ENCODE measurements at regions not wholly inside any gene's neighbourhood (a gene's known extent, or its start where the extent isn't known, plus 50 kb on each side); places are given as distances from the start of the nearest gene placed in this dataset.

- ATAC-seq (ENCODE audit: low read depth) (no peak), DNase-seq (no peak)
- no CpG with 5 or more reads among the region's 2 CpGs for WGBS (ENCODE audit: insufficient coverage)
- Mint-ChIP-seq H3K27me3 (no peaks in the 10 kb centered on the region), H3K4me1 (no peaks in the 10 kb centered on the region), H3K9me3 (ENCODE audit: insufficient read depth) (no peaks in the 10 kb centered on the region), H3K27ac (no peak overlapping the region), H3K4me3 (no peak overlapping the region)
- TF ChIP-seq CTCF (IDR thresholded peaks at IDR 0.05) = no peak
- TF ChIP-seq EZH2 (IDR thresholded peaks at IDR 0.05; ENCODE audit: borderline replicate concordance, insufficient read depth, low read depth, low read length, poor library complexity, severe bottlenecking) = no peak
- Histone ChIP-seq H3K36me3 (replicated peaks in 1 of 2; ENCODE audit: control extremely low read depth in 1 of 2, control insufficient read depth in 1 of 2, extremely low read depth in 1 of 2, insufficient read depth in 2 of 2, low read length in 1 of 2) (no peaks in the 10 kb centered on the region), H3K4me3 (ENCODE audit: control extremely low read depth in 1 of 5, extremely low read depth in 1 of 5, insufficient read depth in 1 of 5, low read depth in 2 of 5, low read length in 4 of 5) (no peak overlapping the region), H3K27me3 (replicated peaks in 1 of 4; ENCODE audit: control extremely low read depth in 1 of 4, control insufficient read depth in 3 of 4, insufficient read depth in 4 of 4, low read length in 3 of 4) (no peaks in the 10 kb centered on the region), H3K27ac (ENCODE audit: low read length in 2 of 2) (no peak overlapping the region), H4K20me1 (ENCODE audit: control insufficient read depth, insufficient read depth, low read length, poor library complexity, severe bottlenecking) (no peaks in the 10 kb centered on the region), H3K79me2 (ENCODE audit: control insufficient read depth, insufficient read depth, low read length) (no peaks in the 10 kb centered on the region), H3K9me3 (ENCODE audit: control extremely low read depth in 1 of 3, control insufficient read depth in 2 of 3, insufficient read depth in 1 of 3, low read length in 2 of 3) (no peaks in the 10 kb centered on the region), H3K4me1 (ENCODE audit: control insufficient read depth in 2 of 2, insufficient read depth in 2 of 2, low read length in 2 of 2) (no peaks in the 10 kb centered on the region), H3K9ac (ENCODE audit: low read length) (no peak overlapping the region), H3K4me2 (replicated peaks; ENCODE audit: low read depth, low read length, poor library complexity, severe bottlenecking) (no peak overlapping the region), H2AFZ (ENCODE audit: insufficient read depth, low read depth, low read length, poor library complexity, severe bottlenecking) (no peak overlapping the region)
- ChIA-PET CTCF (no interaction called here), POLR2A (no interaction called here)
- intact Hi-C loops (cut with micrococcal nuclease) = no loop called here
These were observed 381.3 kb upstream of the FAM47C start for GRCh38 chrX:36626898-36627297.

- Histone ChIP-seq H3K27ac (ENCODE audit: low read length in 2 of 2) (no peak overlapping the region), H3K27me3 (replicated peaks in 1 of 4; ENCODE audit: control extremely low read depth in 1 of 4, control insufficient read depth in 3 of 4, insufficient read depth in 4 of 4, low read length in 3 of 4) (no peaks in the 10 kb centered on the region), H3K79me2 (ENCODE audit: control insufficient read depth, insufficient read depth, low read length) (no peaks in the 10 kb centered on the region), H3K9me3 (ENCODE audit: control extremely low read depth in 1 of 3, control insufficient read depth in 2 of 3, insufficient read depth in 1 of 3, low read length in 2 of 3) (no peaks in the 10 kb centered on the region), H3K9ac (ENCODE audit: low read length) (no peak overlapping the region), H2AFZ (ENCODE audit: insufficient read depth, low read depth, low read length, poor library complexity, severe bottlenecking) (no peak overlapping the region), H3K36me3 (replicated peaks in 1 of 2; ENCODE audit: control extremely low read depth in 1 of 2, control insufficient read depth in 1 of 2, extremely low read depth in 1 of 2, insufficient read depth in 2 of 2, low read length in 1 of 2) (no peaks in the 10 kb centered on the region), H3K4me3 (ENCODE audit: control extremely low read depth in 1 of 5, extremely low read depth in 1 of 5, insufficient read depth in 1 of 5, low read depth in 2 of 5, low read length in 4 of 5) (no peak overlapping the region), H3K4me1 (ENCODE audit: control insufficient read depth in 2 of 2, insufficient read depth in 2 of 2, low read length in 2 of 2) (no peaks in the 10 kb centered on the region), H4K20me1 (ENCODE audit: control insufficient read depth, insufficient read depth, low read length, poor library complexity, severe bottlenecking) (no peaks in the 10 kb centered on the region), H3K4me2 (replicated peaks; ENCODE audit: low read depth, low read length, poor library complexity, severe bottlenecking) (no peak overlapping the region)
- ATAC-seq (ENCODE audit: low read depth) (no peak), DNase-seq (no peak)
- Mint-ChIP-seq H3K4me3 (no peak overlapping the region), H3K9me3 (ENCODE audit: insufficient read depth) (no peaks in the 10 kb centered on the region), H3K27me3 (no peaks in the 10 kb centered on the region), H3K27ac (no peak overlapping the region), H3K4me1 (no peaks in the 10 kb centered on the region)
- ChIA-PET CTCF (no interaction called here), POLR2A (no interaction called here)
- intact Hi-C loops (cut with micrococcal nuclease) = no loop called here
- TF ChIP-seq CTCF (IDR thresholded peaks at IDR 0.05) = no peak
- WGBS (ENCODE audit: insufficient coverage) = 100% methylated on average over 2 of the region's 4 CpGs
These were observed 367.9 kb upstream of the FAM47C start for GRCh38 chrX:36640232-36640631.

Measured in B cell (primary cell).